DOHH2 (cell line): ENCODE measurements at regions not wholly inside any gene's neighbourhood (a gene's known extent, or its start where the extent isn't known, plus 50 kb on each side); places are given as distances from the start of the nearest gene placed in this dataset.
"Not testable (repeated sequence)": the region's sequence is repeated elsewhere in the genome, so short reads cannot be mapped to it uniquely, and the experiment has no call there.

Experiments
- H3F3A ChIP-seq: fragments of 200-600 bp; sonication (generic), shearing (Covaris generic); 2 replicates; pipeline ENCODE4 v1.6.0; 2016; ENCODE audit warnings: antibody characterized with exemption, mild to moderate bottlenecking; ENCODE audit not compliant: control insufficient read depth, insufficient read depth
- H3K27ac ChIP-seq: fragments of 200-600 bp; sonication (generic); 2 replicates; pipeline ENCODE4 v1.5.1; 2014; ENCODE audit warnings: low read depth, mild to moderate bottlenecking, low read length, moderate library complexity
- H3K27me3 ChIP-seq: fragments of 200-600 bp; sonication (generic); 2 replicates; pipeline ENCODE4 v1.6.1; 2014; ENCODE audit warnings: mild to moderate bottlenecking, low read length, mixed read lengths; ENCODE audit not compliant: control insufficient read depth
- H3K36me3 ChIP-seq: fragments of 200-600 bp; sonication (generic); 2 replicates; pipeline ENCODE4 v1.6.1; 2014; ENCODE audit warnings: mild to moderate bottlenecking, low read length, moderate library complexity, mixed read lengths; ENCODE audit not compliant: control insufficient read depth
- H3K4me1 ChIP-seq: fragments of 200-600 bp; sonication (generic); 2 replicates; pipeline ENCODE4 v1.6.1; 2014; ENCODE audit warnings: mild to moderate bottlenecking, low read length, mixed read lengths; ENCODE audit not compliant: control insufficient read depth
- H3K4me2 ChIP-seq: fragments of 200-600 bp; sonication (generic); 2 replicates; pipeline ENCODE4 v1.6.0; 2014; ENCODE audit warnings: mild to moderate bottlenecking, low read length, moderate library complexity
- H3K4me3 ChIP-seq: fragments of 200-600 bp; sonication (generic); 2 replicates; pipeline ENCODE4 v1.5.1; 2014; ENCODE audit warnings: mild to moderate bottlenecking, low read length, mixed read lengths
- H3K79me2 ChIP-seq: fragments of 200-600 bp; sonication (generic); 2 replicates; pipeline ENCODE4 v1.6.1; 2014; ENCODE audit warnings: mild to moderate bottlenecking, low read length, mixed read lengths; ENCODE audit not compliant: control insufficient read depth
- H3K9me2 ChIP-seq: fragments of 200-600 bp; sonication (generic); replicated peaks from 2 replicates; pipeline ENCODE4 v1.6.1; 2014; ENCODE audit warnings: mild to moderate bottlenecking, low read length, mixed read lengths; ENCODE audit not compliant: control insufficient read depth
- H3K9me3 ChIP-seq: fragments of 200-600 bp; sonication (generic); 2 replicates; pipeline ENCODE4 v1.6.1; 2014; ENCODE audit warnings: antibody characterized with exemption, low read length, mixed read lengths; ENCODE audit not compliant: control insufficient read depth, insufficient read depth
- H4K20me1 ChIP-seq: fragments of 200-600 bp; sonication (generic); 2 replicates; pipeline ENCODE4 v1.6.0; 2014; ENCODE audit warnings: low read depth, mild to moderate bottlenecking, antibody characterized with exemption, low read length, moderate library complexity; ENCODE audit not compliant: control insufficient read depth, insufficient read depth
- CTCF ChIP-seq: fragments of 200-600 bp; sonication (generic); IDR thresholded peaks from one replicate; pipeline ENCODE4 v1.5.1; 2014; ENCODE audit warnings: antibody characterized with exemption, mild to moderate bottlenecking, low read depth, low read length; ENCODE audit not compliant: poor library complexity, severe bottlenecking
- EZH2phosphoT487 ChIP-seq: fragments of 200-600 bp; sonication (generic); IDR thresholded peaks from 2 replicates; pipeline ENCODE4 v1.6.1; 2017; ENCODE audit warnings: borderline replicate concordance, mild to moderate bottlenecking, antibody characterized with exemption, low read length, moderate library complexity, mixed read lengths

DNA sequence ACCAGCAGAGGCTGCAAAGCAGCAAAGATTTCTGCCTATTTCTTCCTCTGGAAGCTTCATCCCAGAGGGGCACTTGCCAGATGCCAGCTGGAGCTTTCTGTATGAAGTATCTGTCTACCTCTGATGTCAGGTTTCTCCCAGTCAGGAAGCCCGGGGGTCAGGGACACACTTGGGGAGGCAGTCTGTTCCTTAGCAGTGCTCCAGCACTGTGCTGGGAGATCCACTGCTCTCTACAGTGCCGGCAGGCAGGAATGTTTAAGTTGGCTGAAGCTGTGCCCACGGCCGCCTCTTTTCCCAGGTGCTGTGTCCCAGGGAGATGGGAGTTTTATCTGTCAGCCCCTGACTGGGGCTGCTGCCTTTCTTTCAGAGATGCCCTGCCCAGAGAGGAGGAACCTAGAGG is 631.1 kb upstream of the HTR1E start:
- Histone ChIP-seq H4K20me1 (no peaks in the 10 kb centered on the region), H3K27me3 (no peaks in the 10 kb centered on the region), H3K27ac (no peak overlapping the region), H3F3A (no peaks in the 10 kb centered on the region), H3K4me3 (no peak overlapping the region), H3K79me2 (no peaks in the 10 kb centered on the region), H3K36me3 (no peaks in the 10 kb centered on the region), H3K9me2 (no peaks in the 10 kb centered on the region), H3K4me1 (no peaks in the 10 kb centered on the region), H3K4me2 (no peak overlapping the region), H3K9me3 (peaks cover 5% of the 10 kb centered on the region; the same call in 1 of the 2 replicates)
- TF ChIP-seq EZH2phosphoT487 (no peak), CTCF (no peak)

DNA sequence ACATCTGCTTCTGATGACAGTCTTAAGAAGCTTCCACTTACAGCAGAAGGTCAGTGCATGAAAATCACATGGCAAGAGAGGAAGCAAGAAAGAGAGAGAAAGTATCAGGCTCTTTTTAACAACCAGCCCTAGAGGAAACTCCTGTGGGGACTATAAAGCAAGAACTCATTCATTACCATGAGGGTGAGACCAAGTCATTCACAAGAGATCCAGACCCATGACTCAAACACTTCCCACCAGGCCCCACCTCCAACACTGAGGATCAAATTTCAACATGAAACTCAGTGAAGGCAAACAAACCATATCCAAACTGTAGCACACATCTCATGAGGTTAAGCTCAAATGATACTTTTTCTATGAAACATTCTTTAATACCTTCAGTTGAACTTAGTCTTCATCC is 643.2 kb upstream of the SYNCRIP start:
- Histone ChIP-seq H3K27me3 (no peaks in the 10 kb centered on the region), H3K9me3 (no peaks in the 10 kb centered on the region; the same call in 1 of the 2 replicates), H3K27ac (no peak overlapping the region), H3K79me2 (no peaks in the 10 kb centered on the region), H3K9me2 (no peaks in the 10 kb centered on the region), H3K4me2 (no peak overlapping the region), H3K36me3 (no peaks in the 10 kb centered on the region), H3F3A (no peaks in the 10 kb centered on the region), H3K4me1 (no peaks in the 10 kb centered on the region), H3K4me3 (no peak overlapping the region), H4K20me1 (no peaks in the 10 kb centered on the region)
- TF ChIP-seq CTCF: no peak
- no peak for TF ChIP-seq EZH2phosphoT487

- not testable (repeated sequence) for H3K79me2 ChIP-seq, H3K9me3 ChIP-seq, H3K4me2 ChIP-seq, H3K4me1 ChIP-seq, H3K4me3 ChIP-seq, H3K36me3 ChIP-seq, H4K20me1 ChIP-seq, H3K27me3 ChIP-seq, H3K9me2 ChIP-seq, H3K27ac ChIP-seq, H3F3A ChIP-seq
These were observed 642.3 kb upstream of the SYNCRIP start for GRCh38 chr6:86284809-86285480.

- not testable (repeated sequence) for H3K4me3 ChIP-seq, H3K9me3 ChIP-seq, H3F3A ChIP-seq, H4K20me1 ChIP-seq, H3K4me2 ChIP-seq, H3K79me2 ChIP-seq, H3K27me3 ChIP-seq, H3K4me1 ChIP-seq, H3K36me3 ChIP-seq, H3K27ac ChIP-seq, H3K9me2 ChIP-seq
These were observed 640.9 kb upstream of the SYNCRIP start for GRCh38 chr6:86283596-86283995.
